ENCODE measurements at regions not wholly inside any gene's neighbourhood (a gene's known extent, or its start where the extent isn't known, plus 50 kb on each side); places are given as distances from the start of the nearest gene placed in this dataset.
"Not testable (repeated sequence)": the region's sequence is repeated elsewhere in the genome, so short reads cannot be mapped to it uniquely, and the experiment has no call there.

DNA sequence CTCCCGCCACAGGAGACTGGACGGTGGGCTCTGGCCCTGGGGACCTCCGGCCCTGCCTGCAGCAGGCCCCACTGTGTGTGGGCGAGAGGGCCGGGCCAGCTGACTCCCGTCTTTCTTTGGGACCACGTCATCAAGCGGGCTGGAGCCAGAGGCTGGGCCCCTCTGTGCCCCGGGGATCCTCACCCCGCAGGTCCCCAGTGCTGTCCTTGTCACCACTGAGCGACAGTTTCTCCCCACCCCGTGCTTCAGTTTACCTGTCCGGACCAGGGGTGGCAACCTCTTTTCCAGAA is 181.9 kb upstream of the ZNF469 start:
- no peak for DNase-seq (ENCODE audit: low read depth, low spot score)
- no peak overlapping the region for H3K4me3 ChIP-seq (ENCODE audit: low read depth, low read length)
- ChIA-PET CTCF (no interaction called here), POLR2A (no interaction called here)
- TF ChIP-seq, protein P1, sequence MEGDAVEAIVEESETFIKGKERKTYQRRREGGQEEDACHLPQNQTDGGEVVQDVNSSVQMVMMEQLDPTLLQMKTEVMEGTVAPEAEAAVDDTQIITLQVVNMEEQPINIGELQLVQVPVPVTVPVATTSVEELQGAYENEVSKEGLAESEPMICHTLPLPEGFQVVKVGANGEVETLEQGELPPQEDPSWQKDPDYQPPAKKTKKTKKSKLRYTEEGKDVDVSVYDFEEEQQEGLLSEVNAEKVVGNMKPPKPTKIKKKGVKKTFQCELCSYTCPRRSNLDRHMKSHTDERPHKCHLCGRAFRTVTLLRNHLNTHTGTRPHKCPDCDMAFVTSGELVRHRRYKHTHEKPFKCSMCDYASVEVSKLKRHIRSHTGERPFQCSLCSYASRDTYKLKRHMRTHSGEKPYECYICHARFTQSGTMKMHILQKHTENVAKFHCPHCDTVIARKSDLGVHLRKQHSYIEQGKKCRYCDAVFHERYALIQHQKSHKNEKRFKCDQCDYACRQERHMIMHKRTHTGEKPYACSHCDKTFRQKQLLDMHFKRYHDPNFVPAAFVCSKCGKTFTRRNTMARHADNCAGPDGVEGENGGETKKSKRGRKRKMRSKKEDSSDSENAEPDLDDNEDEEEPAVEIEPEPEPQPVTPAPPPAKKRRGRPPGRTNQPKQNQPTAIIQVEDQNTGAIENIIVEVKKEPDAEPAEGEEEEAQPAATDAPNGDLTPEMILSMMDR (IDR thresholded peaks at IDR 0.05; ENCODE audit: insufficient read depth, low read length, missing control alignments), result no peak

DNA sequence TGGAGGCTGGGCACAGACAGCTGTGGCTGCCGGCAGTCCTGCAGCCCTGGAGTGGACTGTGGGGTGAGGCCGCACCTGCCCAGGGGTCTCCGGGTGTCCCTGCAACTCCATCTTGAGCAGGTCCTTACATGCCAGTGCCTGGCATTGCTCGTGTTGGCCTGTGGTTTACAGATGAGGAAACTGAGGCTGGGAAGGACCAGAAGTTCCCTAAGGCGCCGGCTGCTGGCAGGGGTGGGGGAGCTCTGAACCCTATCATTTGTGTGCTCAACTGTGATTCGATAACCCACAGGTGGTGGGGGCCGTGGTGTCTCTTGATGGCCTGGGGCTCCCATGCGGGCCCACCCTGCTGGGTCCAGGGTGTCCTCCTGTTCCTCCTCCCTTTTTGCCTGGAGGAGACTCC is 181.1 kb upstream of the ZNF469 start:
- H3K4me3 ChIP-seq (ENCODE audit: low read depth, low read length); POLR2A ChIA-PET; CTCF ChIA-PET; DNase-seq (ENCODE audit: low read depth, low spot score): not testable (repeated sequence)

DNA sequence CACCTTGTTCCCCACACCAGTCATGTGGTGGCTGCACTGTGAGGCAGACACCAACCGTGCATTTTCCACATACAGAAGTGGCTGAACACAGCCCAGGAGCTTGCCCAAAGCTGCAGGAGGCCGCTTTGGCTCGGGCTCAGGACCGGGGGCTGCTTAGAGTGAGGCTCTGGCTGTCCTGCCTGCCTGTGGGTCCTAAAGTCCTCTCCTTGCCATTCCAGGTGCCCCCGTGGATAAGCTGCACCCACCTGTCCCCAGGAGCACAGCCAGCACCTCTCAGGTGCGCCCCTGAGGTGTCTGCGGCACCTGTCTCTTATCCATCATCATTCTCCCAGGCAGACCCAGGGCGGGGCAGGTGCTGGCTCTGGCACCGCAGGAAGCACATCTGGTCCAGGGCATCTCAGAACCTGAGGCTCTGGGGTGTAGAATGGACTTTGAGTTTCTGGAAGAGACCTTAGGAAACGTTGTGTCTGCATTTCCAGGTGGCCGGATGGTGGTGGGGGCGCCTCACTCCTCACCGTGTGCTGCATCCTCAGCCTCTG is 180.5 kb upstream of the ZNF469 start:
- POLR2A ChIA-PET, result no interaction called here
- no peak for DNase-seq (ENCODE audit: low read depth, low spot score)
- CTCF ChIA-PET, result interaction anchor here (1.4 kb wide), 1 partner anchor 8 kb away, joined by 3 read pairs; no protein-coding TSS in a partner anchor
- H3K4me3 ChIP-seq (ENCODE audit: low read depth, low read length), result no peak overlapping the region
- TF ChIP-seq, protein P1 (IDR thresholded peaks at IDR 0.05; ENCODE audit: insufficient read depth, low read length, missing control alignments), result no peak

DNA sequence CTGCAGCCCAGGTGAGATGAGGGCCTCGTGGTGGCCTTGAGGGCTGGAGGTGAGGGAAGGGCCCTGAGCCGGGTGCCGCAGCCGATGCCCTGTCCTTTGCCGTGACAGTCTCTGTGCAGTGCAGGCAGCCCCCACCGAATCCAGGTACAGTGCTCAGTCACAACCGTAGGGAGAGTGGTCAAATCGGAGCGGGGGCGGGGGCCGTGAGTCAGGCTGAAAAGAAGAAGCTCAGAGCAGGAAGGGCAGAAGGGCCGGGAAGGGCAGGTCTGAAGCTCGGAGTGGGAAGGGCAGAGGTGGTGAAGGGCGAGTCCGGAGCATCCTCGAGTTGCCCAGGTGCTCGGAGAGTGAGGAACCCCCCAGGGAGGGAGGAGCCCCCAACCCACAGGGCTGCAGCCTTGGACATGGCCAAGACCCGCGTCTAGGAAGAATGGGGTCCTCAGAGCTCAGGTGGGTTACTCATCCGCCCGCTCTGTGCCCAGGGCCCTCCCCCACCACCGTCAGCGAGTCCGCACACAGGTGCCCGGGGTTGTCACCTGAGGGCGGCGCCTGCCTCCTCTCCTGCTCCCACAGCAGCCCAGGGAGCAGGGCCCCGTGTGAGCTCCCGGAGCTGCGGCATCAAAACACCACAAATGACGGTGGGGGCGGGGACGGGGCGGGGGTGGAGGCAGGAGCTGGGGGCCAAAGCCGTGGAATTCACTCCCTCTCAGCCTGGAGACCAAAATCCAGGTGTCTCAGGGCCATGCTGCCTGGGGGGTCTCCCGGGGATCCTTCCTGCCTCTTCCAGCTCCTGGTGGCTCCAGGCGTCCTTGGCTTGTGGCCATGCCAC is 179.7 kb upstream of the ZNF469 start:
- H3K4me3 ChIP-seq (ENCODE audit: low read depth, low read length); DNase-seq (ENCODE audit: low read depth, low spot score); POLR2A ChIA-PET: not testable (repeated sequence)
- CTCF ChIA-PET, result interaction anchor here (1.4 kb wide), 1 partner anchor 9 kb away, joined by 3 read pairs; no protein-coding TSS in a partner anchor

DNA sequence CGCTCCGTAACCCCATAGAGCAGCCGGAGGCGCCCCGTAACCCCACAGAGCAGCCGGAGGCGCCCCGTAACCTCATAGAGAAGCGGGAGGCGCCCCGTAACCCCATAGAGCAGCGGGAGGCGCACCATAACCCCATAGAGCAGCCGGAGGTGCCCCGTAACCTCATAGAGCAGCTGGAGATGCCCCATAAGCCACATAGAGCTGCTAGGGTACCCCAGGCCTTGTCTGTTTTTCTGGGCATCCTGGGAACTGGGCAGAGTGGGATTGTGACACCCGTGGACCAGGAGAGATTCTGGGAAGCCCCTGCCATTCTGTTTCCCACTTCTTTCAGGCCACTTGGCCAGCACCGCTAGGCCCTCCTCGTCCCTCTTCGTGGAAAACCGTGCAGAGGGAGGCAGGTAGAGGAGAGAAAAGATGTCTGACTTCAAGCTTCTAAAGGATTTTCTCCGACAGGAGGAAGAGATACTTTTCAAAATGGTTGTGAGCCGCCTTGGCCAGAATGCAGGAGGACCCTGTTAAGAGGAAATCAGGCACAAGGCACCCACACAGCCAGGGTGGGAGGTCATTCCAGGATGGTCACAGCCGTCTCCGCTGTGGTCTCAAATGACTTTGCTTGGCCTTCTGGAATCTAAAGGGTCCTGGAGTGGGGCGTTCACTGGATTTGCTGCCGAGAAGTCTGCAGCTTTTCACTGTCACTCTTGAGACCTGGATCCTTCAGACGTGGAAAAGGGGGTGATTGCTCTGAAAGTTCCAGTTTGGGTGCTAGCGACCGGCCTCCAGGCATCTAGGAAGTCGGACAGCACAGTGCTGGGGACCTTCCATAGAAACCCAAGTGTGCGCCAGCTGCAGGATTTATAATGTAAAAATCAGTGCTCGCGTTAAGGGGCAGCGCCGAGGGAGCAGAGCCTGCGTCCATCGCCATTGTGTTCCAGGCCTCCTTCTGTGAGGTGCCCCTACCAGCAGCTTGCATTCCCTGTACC is 178.3 kb upstream of the ZNF469 start:
- DNase-seq (ENCODE audit: low read depth, low spot score); POLR2A ChIA-PET; H3K4me3 ChIP-seq (ENCODE audit: low read depth, low read length): not testable (repeated sequence)
- CTCF ChIA-PET, result interaction anchor here (1.5 kb wide), 1 partner anchor 10 kb away, joined by 5 read pairs; no protein-coding TSS in a partner anchor

DNA sequence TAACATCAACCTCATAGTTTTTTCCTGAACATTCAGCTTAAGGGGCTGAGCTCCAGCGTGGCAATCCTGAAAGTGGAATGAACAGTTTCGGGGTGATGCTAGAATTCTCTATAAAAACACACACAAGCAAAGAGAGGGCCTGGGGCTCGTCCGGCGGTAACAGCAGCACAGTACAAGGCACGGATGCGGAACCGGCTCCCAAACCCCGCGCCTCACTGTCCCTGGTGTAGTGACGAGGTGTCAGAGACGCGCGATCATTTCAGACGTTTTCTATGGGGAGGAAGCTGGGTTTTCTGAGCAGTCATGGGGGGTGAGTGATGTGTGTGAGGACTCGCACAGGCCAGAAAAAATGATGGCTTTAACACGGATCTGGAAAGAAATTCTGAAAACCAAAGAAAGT is 177.3 kb upstream of the ZNF469 start:
- DNase-seq (ENCODE audit: low read depth, low spot score); POLR2A ChIA-PET; H3K4me3 ChIP-seq (ENCODE audit: low read depth, low read length): not testable (repeated sequence)
- CTCF ChIA-PET, result interaction anchor here (1.5 kb wide), 1 partner anchor 11 kb away, joined by 5 read pairs; no protein-coding TSS in a partner anchor

DNA sequence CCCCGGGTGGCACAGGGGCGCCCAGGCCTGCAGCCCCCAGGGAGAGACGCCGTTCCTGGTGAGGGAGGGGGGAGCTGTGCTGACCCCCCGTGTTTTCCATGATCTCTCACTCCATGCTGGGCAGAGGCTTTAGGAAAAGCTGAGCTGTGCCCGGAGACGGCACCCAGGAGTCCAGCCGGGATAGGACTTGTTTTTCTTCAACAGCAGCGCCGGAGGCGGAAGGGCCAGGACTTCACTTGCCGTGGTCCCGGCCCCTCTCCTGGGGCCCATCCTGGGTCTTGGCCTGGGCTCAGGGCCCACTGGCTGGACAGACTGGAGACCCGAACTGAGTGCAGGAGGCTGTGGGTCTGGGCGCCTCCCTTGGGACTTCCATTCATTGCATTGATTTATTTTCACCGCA is 176.8 kb upstream of the ZNF469 start:
- CTCF ChIA-PET, result interaction anchor here (1.5 kb wide), 1 partner anchor 11 kb away, joined by 5 read pairs; no protein-coding TSS in a partner anchor
- H3K4me3 ChIP-seq (ENCODE audit: low read depth, low read length); DNase-seq (ENCODE audit: low read depth, low spot score); POLR2A ChIA-PET: not testable (repeated sequence)

DNA sequence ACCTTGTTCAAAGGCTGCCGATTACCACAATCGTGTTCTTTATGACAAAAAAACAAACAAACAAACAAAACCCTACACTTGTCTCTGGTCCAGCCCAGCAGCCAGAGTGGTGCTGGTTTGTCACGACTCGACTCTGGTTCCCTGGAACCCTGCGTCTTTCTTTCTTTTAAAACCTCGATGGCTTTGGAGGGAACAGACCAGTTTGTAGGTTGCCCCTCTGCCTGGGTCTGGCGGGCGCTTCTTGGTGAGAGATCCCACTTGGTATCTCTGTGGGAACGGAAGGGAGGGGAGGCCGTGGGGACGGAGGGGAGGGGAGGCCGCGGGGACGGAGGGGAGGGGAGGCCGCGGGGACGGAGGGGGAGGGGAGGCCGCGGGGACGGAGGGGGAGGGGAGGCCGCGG is 176.2 kb upstream of the ZNF469 start:
- H3K4me3 ChIP-seq (ENCODE audit: low read depth, low read length); DNase-seq (ENCODE audit: low read depth, low spot score); POLR2A ChIA-PET: not testable (repeated sequence)
- CTCF ChIA-PET, result interaction anchor here (1.5 kb wide), 1 partner anchor 12 kb away, joined by 5 read pairs; no protein-coding TSS in a partner anchor

DNA sequence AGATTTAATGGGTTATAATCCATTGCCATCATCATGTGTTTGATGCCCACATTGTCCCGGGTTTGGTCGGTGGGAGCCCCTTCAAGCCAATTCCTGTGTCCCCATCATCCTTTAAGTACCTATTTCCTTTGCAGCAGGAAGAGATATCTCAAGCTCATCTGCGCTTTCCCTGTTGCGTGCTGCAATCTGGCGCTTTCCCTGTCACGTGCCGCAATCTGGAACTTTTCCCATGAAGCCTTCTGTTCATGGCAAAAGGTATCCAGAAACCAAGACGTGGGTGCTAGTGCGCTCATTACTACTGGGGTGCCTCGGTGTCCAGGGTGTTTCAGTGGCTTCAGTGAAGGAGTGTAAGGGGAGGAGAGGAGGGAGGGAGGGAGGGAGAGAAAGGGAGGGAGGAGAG is 174.6 kb upstream of the ZNF469 start:
- DNase-seq (ENCODE audit: low read depth, low spot score), result no peak
- ChIA-PET CTCF (no interaction called here), POLR2A (no interaction called here)
- H3K4me3 ChIP-seq (ENCODE audit: low read depth, low read length), result no peak overlapping the region
- TF ChIP-seq, protein P1 (IDR thresholded peaks at IDR 0.05; ENCODE audit: insufficient read depth, low read length, missing control alignments), result no peak

DNA sequence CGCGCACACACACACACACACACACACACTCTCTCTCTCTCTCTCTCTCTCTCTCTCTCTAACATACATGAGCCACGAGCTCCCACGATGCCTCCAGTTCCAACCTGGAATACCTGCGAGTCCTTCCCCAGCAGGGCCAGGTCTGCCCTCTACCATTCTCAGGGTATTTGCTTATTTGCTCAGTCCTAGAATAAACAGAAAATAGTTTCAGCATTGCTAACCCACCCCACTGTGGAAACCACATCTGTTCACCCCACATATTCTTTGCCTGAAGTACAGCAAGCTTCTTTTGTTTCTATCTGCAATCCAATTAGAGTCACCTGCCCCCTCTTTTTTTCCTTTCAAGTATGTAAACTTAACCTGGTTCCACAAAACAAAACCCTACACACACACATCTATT is 174.0 kb upstream of the ZNF469 start:
- POLR2A ChIA-PET; DNase-seq (ENCODE audit: low read depth, low spot score); H3K4me3 ChIP-seq (ENCODE audit: low read depth, low read length); CTCF ChIA-PET: not testable (repeated sequence)

DNA sequence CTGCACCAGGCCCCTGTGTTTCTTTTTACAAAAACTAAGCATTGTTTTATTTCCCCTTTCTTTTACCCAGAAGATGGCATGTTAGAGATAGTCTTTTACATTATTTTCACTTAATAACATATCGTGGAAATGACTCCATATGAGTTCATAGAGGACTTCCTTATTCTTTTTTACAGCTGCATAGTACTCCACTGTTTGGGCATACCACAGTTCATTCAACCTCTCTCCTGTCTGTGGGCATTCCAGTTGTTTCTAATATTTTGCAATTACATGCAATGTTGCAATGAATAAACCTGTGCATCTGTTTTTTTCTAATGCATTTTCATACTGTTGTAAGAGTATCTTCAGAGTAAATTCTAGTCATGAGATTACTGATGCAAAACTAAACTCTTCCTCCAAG is 173.2 kb upstream of the ZNF469 start:
- CTCF ChIA-PET; POLR2A ChIA-PET; H3K4me3 ChIP-seq (ENCODE audit: low read depth, low read length); DNase-seq (ENCODE audit: low read depth, low spot score): not testable (repeated sequence)

DNA sequence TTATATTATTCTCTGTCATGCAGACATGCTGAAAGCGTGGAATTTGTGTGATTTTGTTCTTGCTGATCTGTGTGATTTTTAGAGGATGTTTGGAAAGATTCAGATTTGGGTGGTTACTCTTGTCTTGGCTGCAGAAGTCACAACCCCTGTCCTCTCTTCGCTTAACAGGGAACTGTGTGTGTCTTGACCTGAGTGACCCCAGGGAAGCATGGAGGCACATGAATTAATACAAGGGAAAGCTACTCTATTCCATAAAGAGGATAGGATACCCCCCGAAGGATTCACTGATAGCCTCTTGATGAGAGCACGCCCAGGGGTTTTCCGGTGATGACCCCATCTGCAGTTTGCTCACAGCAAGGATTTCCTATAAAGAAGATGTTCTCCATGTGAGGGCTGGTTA is 168.8 kb upstream of the ZNF469 start:
- DNase-seq (ENCODE audit: low read depth, low spot score); CTCF ChIA-PET; H3K4me3 ChIP-seq (ENCODE audit: low read depth, low read length); POLR2A ChIA-PET: not testable (repeated sequence)

Measured in AG04449 (cell line).